ENCODE measurements at regions not wholly inside any gene's neighbourhood (a gene's known extent, or its start where the extent isn't known, plus 50 kb on each side); places are given as distances from the start of the nearest gene placed in this dataset.

- TF ChIP-seq ZNF124 (CRISPR knock-in tag; IDR thresholded peaks at IDR 0.05) (no peak), IKZF4 (CRISPR knock-in tag; IDR thresholded peaks at IDR 0.05; ENCODE audit: borderline replicate concordance, low read depth, not compliant biosample characterization) (no peak), ZSCAN12 (CRISPR knock-in tag; IDR thresholded peaks at IDR 0.05) (no peak), ZNF784 (CRISPR knock-in tag; IDR thresholded peaks at IDR 0.05; ENCODE audit: borderline replicate concordance) (no peak), GABPB1 (CRISPR knock-in tag; IDR thresholded peaks at IDR 0.05) (no peak), RNF219 (CRISPR knock-in tag; IDR thresholded peaks at IDR 0.05) (no peak), TBX3 (IDR thresholded peaks at IDR 0.05; ENCODE audit: borderline replicate concordance) (no peak), POLR2A (IDR thresholded peaks at IDR 0.05; ENCODE audit: insufficient read depth in 1 of 2, low read depth in 2 of 2, low read length in 2 of 2) (no peak), ADNP (CRISPR knock-in tag; IDR thresholded peaks at IDR 0.05) (no peak)
Observed at GRCh38 chr9:80836013-80836412, 853.3 kb downstream of the TLE1 start.
